GM18520 (cell line): ENCODE measurements at regions not wholly inside any gene's neighbourhood (a gene's known extent, or its start where the extent isn't known, plus 50 kb on each side); places are given as distances from the start of the nearest gene placed in this dataset.
"Not testable (repeated sequence)": the region's sequence is repeated elsewhere in the genome, so short reads cannot be mapped to it uniquely, and the experiment has no call there.

Source experiments
- ATAC-seq: cut with Tn5 transposase; IDR thresholded peaks from one replicate; pipeline ENCODE4 v1.9.1; 2021; ENCODE audit not compliant: unreplicated experiment

- no peak for ATAC-seq
Observed at GRCh38 chr11:98417256-98417755, 603.4 kb upstream of the CNTN5 start.

GRCh38 chr11:98423933-98424332 lies 596.8 kb upstream of the CNTN5 start:
- no peak for ATAC-seq

- ATAC-seq = not testable (repeated sequence)
Observed at GRCh38 chr11:98424773-98425172, 596.0 kb upstream of the CNTN5 start.

GRCh38 chr11:98431463-98432359 lies 589.0 kb upstream of the CNTN5 start:
- ATAC-seq = no peak

- no peak for ATAC-seq
Observed at GRCh38 chr11:98434296-98434695, 586.5 kb upstream of the CNTN5 start.

- no peak for ATAC-seq
Observed at GRCh38 chr11:98453378-98453777, 567.4 kb upstream of the CNTN5 start.

GRCh38 chr11:98455500-98456307 lies 565.0 kb upstream of the CNTN5 start:
- ATAC-seq = no peak

- no peak for ATAC-seq
Observed at GRCh38 chr11:98456308-98456680, 564.5 kb upstream of the CNTN5 start.

GRCh38 chr11:98495016-98495415 lies 525.7 kb upstream of the CNTN5 start:
- no peak for ATAC-seq

GRCh38 chr11:98495601-98496000 lies 525.1 kb upstream of the CNTN5 start:
- ATAC-seq = no peak

GRCh38 chr11:98507208-98507607 lies 513.5 kb upstream of the CNTN5 start:
- no peak for ATAC-seq

- ATAC-seq = no peak
Observed at GRCh38 chr11:98512938-98513337, 507.8 kb upstream of the CNTN5 start.

- no peak for ATAC-seq
Observed at GRCh38 chr11:98531576-98531975, 489.2 kb upstream of the CNTN5 start.

GRCh38 chr11:98536023-98536422 lies 484.7 kb upstream of the CNTN5 start:
- no peak for ATAC-seq

GRCh38 chr11:98538358-98538757 lies 482.4 kb upstream of the CNTN5 start:
- ATAC-seq = not testable (repeated sequence)

- ATAC-seq = no peak
Observed at GRCh38 chr11:98545544-98546175, 475.1 kb upstream of the CNTN5 start.

- ATAC-seq = no peak
Observed at GRCh38 chr11:98549571-98549970, 471.2 kb upstream of the CNTN5 start.

GRCh38 chr11:98559961-98560360 lies 460.8 kb upstream of the CNTN5 start:
- ATAC-seq = no peak

GRCh38 chr11:98561252-98561651 lies 459.5 kb upstream of the CNTN5 start:
- no peak for ATAC-seq

- ATAC-seq = no peak
Observed at GRCh38 chr11:98561877-98562395, 458.8 kb upstream of the CNTN5 start.

- no peak for ATAC-seq
Observed at GRCh38 chr11:98564233-98564632, 456.5 kb upstream of the CNTN5 start.
